Retinal pigment epithelial cell (primary cell): ENCODE measurements at regions not wholly inside any gene's neighbourhood (a gene's known extent, or its start where the extent isn't known, plus 50 kb on each side); places are given as distances from the start of the nearest gene placed in this dataset.

Source experiments
- DNase-seq: peaks from one replicate; pipeline ENCODE4 v3.0.0-alpha.2; 2010; ENCODE audit warnings: low read depth
- H3K4me3 ChIP-seq: 2 replicates; pipeline ENCODE4 v1.5.1; 2011; ENCODE audit warnings: mild to moderate bottlenecking, low read length, control low read depth, moderate library complexity
- TF ChIP-seq, protein P1 (sequence below): conservative IDR thresholded peaks from 2 replicates; pipeline ENCODE4 v1.5.1; 2011; ENCODE audit warnings: low read depth, low read length, control low read depth, inconsistent platforms

- no peak overlapping the region for H3K4me3 ChIP-seq
- DNase-seq: no peak
- TF ChIP-seq, protein P1, sequence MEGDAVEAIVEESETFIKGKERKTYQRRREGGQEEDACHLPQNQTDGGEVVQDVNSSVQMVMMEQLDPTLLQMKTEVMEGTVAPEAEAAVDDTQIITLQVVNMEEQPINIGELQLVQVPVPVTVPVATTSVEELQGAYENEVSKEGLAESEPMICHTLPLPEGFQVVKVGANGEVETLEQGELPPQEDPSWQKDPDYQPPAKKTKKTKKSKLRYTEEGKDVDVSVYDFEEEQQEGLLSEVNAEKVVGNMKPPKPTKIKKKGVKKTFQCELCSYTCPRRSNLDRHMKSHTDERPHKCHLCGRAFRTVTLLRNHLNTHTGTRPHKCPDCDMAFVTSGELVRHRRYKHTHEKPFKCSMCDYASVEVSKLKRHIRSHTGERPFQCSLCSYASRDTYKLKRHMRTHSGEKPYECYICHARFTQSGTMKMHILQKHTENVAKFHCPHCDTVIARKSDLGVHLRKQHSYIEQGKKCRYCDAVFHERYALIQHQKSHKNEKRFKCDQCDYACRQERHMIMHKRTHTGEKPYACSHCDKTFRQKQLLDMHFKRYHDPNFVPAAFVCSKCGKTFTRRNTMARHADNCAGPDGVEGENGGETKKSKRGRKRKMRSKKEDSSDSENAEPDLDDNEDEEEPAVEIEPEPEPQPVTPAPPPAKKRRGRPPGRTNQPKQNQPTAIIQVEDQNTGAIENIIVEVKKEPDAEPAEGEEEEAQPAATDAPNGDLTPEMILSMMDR: no peak
Measured at GRCh38 chr1:237962985-237963384, 72.3 kb upstream of the ZP4 start.

- no peak overlapping the region for H3K4me3 ChIP-seq
- no peak for DNase-seq
- TF ChIP-seq, protein P1: no peak
Measured at GRCh38 chr1:237961754-237962153, 71.0 kb upstream of the ZP4 start.

DNA sequence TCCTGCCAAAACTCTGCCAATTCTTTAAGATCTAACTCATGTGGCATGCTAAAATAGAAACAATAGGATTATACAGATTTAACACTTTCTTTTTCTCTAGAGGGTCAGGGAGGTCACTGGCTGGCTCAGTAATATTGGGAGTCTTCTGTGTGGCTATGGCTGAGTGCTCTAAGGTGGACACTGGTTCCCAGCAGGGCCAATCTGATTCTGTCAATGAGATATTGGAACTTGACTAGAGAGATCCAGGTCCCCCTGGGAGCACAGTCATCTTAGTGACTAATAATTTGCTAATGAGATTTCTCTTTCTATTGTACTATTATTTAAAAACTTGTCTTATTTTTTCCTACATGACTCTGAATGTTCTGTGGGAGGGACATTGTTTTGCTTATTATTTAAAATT lies 69.1 kb upstream of the ZP4 start:
- peak; percentile 8 for DNase-seq
- H3K4me3 ChIP-seq: no peak overlapping the region
- TF ChIP-seq, protein P1: no peak

DNA sequence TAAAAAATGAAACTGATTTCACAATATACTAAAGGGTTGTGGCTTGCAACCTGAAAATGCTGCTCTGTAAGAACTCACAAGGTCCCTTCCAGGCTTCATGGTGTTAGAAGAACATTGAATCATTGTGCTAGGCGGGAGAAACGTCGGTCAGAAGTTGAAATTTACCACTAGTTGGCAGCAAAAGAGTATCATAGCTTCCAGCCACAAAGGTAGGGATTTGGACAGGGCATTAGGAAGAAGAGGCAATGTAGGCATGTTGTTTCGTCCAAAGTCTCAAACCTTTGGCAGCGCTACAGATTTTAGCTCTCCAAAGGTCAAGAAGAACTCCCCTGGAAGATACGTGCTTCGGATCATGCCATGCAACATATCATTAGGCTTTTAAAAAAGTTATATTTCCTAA lies 62.5 kb upstream of the ZP4 start:
- DNase-seq: no peak
- TF ChIP-seq, protein P1: peak; percentile 26
- H3K4me3 ChIP-seq: no peak overlapping the region
